Ammon's horn (tissue), 1 donor: ENCODE measurements at regions not wholly inside any gene's neighbourhood (a gene's known extent, or its start where the extent isn't known, plus 50 kb on each side); places are given as distances from the start of the nearest gene placed in this dataset.
"Not testable (repeated sequence)": the region's sequence is repeated elsewhere in the genome, so short reads cannot be mapped to it uniquely, and the experiment has no call there.

ENCODE experiments used
- DNase-seq: peaks from one replicate; pipeline ENCODE4 v3.0.0-alpha.2; 2016; ENCODE audit warnings: low spot score

GRCh38 chr13:70789751-70790150, 681.5 kb upstream of the KLHL1 start:
- DNase-seq, result no peak

GRCh38 chr13:70788074-70788473, 679.8 kb upstream of the KLHL1 start:
- DNase-seq, result no peak

- DNase-seq, result no peak
Observed at GRCh38 chr13:70784207-70784989, 676.1 kb upstream of the KLHL1 start.

- DNase-seq, result no peak
Observed at GRCh38 chr13:70769817-70770216, 661.6 kb upstream of the KLHL1 start.

GRCh38 chr13:70758932-70759331, 650.7 kb upstream of the KLHL1 start:
- DNase-seq, result no peak

- no peak for DNase-seq
Observed at GRCh38 chr13:70756088-70756487, 647.8 kb upstream of the KLHL1 start.

GRCh38 chr13:70755456-70755855, 647.2 kb upstream of the KLHL1 start:
- no peak for DNase-seq

GRCh38 chr13:70747262-70747661, 639.0 kb upstream of the KLHL1 start:
- no peak for DNase-seq

- DNase-seq, result not testable (repeated sequence)
Observed at GRCh38 chr13:70746469-70746868, 638.2 kb upstream of the KLHL1 start.

GRCh38 chr13:70736622-70737317, 628.5 kb upstream of the KLHL1 start:
- no peak for DNase-seq

- DNase-seq, result no peak
Observed at GRCh38 chr13:70732611-70733010, 624.4 kb upstream of the KLHL1 start.

GRCh38 chr13:70729369-70729768, 621.1 kb upstream of the KLHL1 start:
- DNase-seq, result no peak

- DNase-seq, result peak; percentile 11
Observed at GRCh38 chr13:70723732-70724131, 615.5 kb upstream of the KLHL1 start.

GRCh38 chr13:70720386-70720785, 612.1 kb upstream of the KLHL1 start:
- no peak for DNase-seq

GRCh38 chr13:70714993-70715392, 606.7 kb upstream of the KLHL1 start:
- DNase-seq, result no peak

GRCh38 chr13:70708775-70709174, 600.5 kb upstream of the KLHL1 start:
- DNase-seq, result no peak

GRCh38 chr13:70703755-70704154, 595.5 kb upstream of the KLHL1 start:
- DNase-seq, result no peak

GRCh38 chr13:70694996-70695715, 586.9 kb upstream of the KLHL1 start:
- DNase-seq, result no peak

- no peak for DNase-seq
Observed at GRCh38 chr13:70668983-70669382, 560.7 kb upstream of the KLHL1 start.

GRCh38 chr13:70668293-70668692, 560.0 kb upstream of the KLHL1 start:
- DNase-seq, result no peak

GRCh38 chr13:70666883-70667556, 558.8 kb upstream of the KLHL1 start:
- DNase-seq, result no peak

GRCh38 chr13:70662231-70662940, 554.1 kb upstream of the KLHL1 start:
- DNase-seq, result no peak
